HCT116 (cell line): ENCODE measurements at regions not wholly inside any gene's neighbourhood (a gene's known extent, or its start where the extent isn't known, plus 50 kb on each side); places are given as distances from the start of the nearest gene placed in this dataset.

ENCODE experiments used
- ATAC-seq: fragments of 200-7000 bp; cut with Tn5 transposase; 2 replicates; pipeline ENCODE4 v1.9.1; 2020; ENCODE audit warnings: mild to moderate bottlenecking, moderate library complexity
- BruUV-seq: library from RNA; stranded (reverse); fragments of 400-500 nt; replicated peaks from 2 replicates; lab custom pipeline; 2021; lab: Mats Ljungman, UMichigan
- CTCF ChIA-PET: fragments of 300-600 bp; sonication (Branson Sonifier 250); formaldehyde crosslinking; loops from one replicate; lab custom pipeline; 2021; ENCODE audit warnings: antibody characterized with exemption; lab: Charles Lee
- POLR2A ChIA-PET: fragments of 300-600, 350-600 bp; sonication (Branson Sonifier 250); formaldehyde crosslinking; loops from one replicate; lab custom pipeline; 2021; ENCODE audit warnings: antibody characterized with exemption; lab: Charles Lee
- RAD21 ChIA-PET, 2 experiments: fragments of 300-600 bp; sonication (Branson Sonifier 250); formaldehyde crosslinking; loops; one replicate each; lab custom pipeline; 2023; ENCODE audit warnings: low total read pairs in 2 of 2; ENCODE audit not compliant: uncharacterized antibody in 2 of 2, unreplicated experiment in 2 of 2, low non-redundant PET in 1 of 2; lab: Charles Lee
- DNase-seq: peaks from one replicate; pipeline ENCODE4 v3.0.0-alpha.2; 2010; ENCODE audit warnings: low read depth, low spot score
- H2AFZ ChIP-seq: fragments of 200-600 bp; shearing (Covaris generic), sonication (generic); 2 replicates; pipeline ENCODE4 v1.6.1; 2017; ENCODE audit warnings: low read depth, mixed run types, mixed read lengths, antibody characterized with exemption, low read length; ENCODE audit not compliant: poor library complexity, severe bottlenecking
- H3K27ac ChIP-seq: 2 replicates; pipeline ENCODE4 v1.5.1; 2012; ENCODE audit warnings: low read depth, low read length
- H3K27me3 ChIP-seq: fragments of 200-600 bp; sonication (generic); 2 replicates; pipeline ENCODE4 v1.6.1; 2016; ENCODE audit warnings: mixed run types, low read length, mixed read lengths; ENCODE audit not compliant: insufficient read depth
- H3K36me3 ChIP-seq, 2 experiments: fragments of 200-500 bp in 1 of 2; fragments of 200-600 bp in 1 of 2; sonication (Bioruptor generic) in 1 of 2; sonication (generic) in 1 of 2; 2 replicates each; pipeline versions ENCODE4 v1.5.1 to v1.6.1; 2014 to 2016; ENCODE audit warnings: low read length in 2 of 2, inconsistent platforms in 1 of 2, mixed read lengths in 1 of 2, mixed run types in 1 of 2; ENCODE audit not compliant: insufficient read depth in 2 of 2, control insufficient read depth in 1 of 2
- H3K4me1 ChIP-seq, 2 experiments: fragments of 200-600 bp in 1 of 2; sonication (generic) in 1 of 2; 2 replicates each; pipeline versions ENCODE4 v1.5.1 to v1.6.1; 2012 to 2017; ENCODE audit warnings: low read length in 2 of 2, inconsistent platforms in 1 of 2, mild to moderate bottlenecking in 1 of 2, mixed read lengths in 1 of 2, mixed run types in 1 of 2, moderate library complexity in 1 of 2; ENCODE audit not compliant: insufficient read depth in 2 of 2, control insufficient read depth in 1 of 2
- H3K4me2 ChIP-seq: fragments of 200-600 bp; sonication (generic); 2 replicates; pipeline ENCODE4 v1.6.1; 2017; ENCODE audit warnings: mixed run types, low read length, mixed read lengths
- H3K4me3 ChIP-seq, 2 experiments: fragments of 200-600 bp in 1 of 2; sonication (generic) in 1 of 2; replicated peaks in 1 of 2; 2 replicates each; pipeline ENCODE4 v1.5.1; 2011 to 2016; ENCODE audit warnings: low read length in 2 of 2, control low read depth in 1 of 2, low read depth in 1 of 2, mild to moderate bottlenecking in 1 of 2, mixed read lengths in 1 of 2, mixed run types in 1 of 2
- H3K79me2 ChIP-seq: fragments of 200-600 bp; sonication (generic); 2 replicates; pipeline ENCODE4 v1.6.1; 2017; ENCODE audit warnings: mild to moderate bottlenecking, mixed run types, low read length, moderate library complexity, mixed read lengths; ENCODE audit not compliant: insufficient read depth
- H3K9ac ChIP-seq: fragments of 200-600 bp; sonication (generic); 2 replicates; pipeline ENCODE4 v1.6.1; 2016; ENCODE audit warnings: low read length, mixed read lengths
- H3K9me2 ChIP-seq: fragments of 200-600 bp; sonication (generic), shearing (Covaris generic); 2 replicates; pipeline ENCODE4 v1.6.1; 2017; ENCODE audit warnings: mixed run types, mild to moderate bottlenecking, moderate library complexity; ENCODE audit not compliant: insufficient read depth
- H3K9me3 ChIP-seq, 2 experiments: fragments of 200-500 bp in 1 of 2; fragments of 200-600 bp in 1 of 2; sonication (Bioruptor generic) in 1 of 2; sonication (generic) in 1 of 2; 2 replicates each; pipeline ENCODE4 v1.6.1; 2014 to 2017; ENCODE audit warnings: low read length in 2 of 2, mixed read lengths in 2 of 2, inconsistent platforms in 1 of 2, low read depth in 1 of 2, mild to moderate bottlenecking in 1 of 2, mixed run types in 1 of 2, moderate library complexity in 1 of 2; ENCODE audit not compliant: control insufficient read depth in 1 of 2, insufficient read depth in 1 of 2
- H4K20me1 ChIP-seq: fragments of 200-600 bp; sonication (generic), shearing (Covaris generic); 2 replicates; pipeline ENCODE4 v1.6.1; 2017; ENCODE audit warnings: mixed run types, mild to moderate bottlenecking, moderate library complexity; ENCODE audit not compliant: insufficient read depth
- ATF3 ChIP-seq: IDR thresholded peaks from 2 replicates; pipeline ENCODE4 v1.6.1; 2012
- EGR1 ChIP-seq: IDR thresholded peaks from 2 replicates; pipeline ENCODE4 v1.6.1; 2012; ENCODE audit warnings: low read depth
- EZH2 ChIP-seq: fragments of 200-600 bp; sonication (generic); IDR thresholded peaks from 2 replicates; pipeline ENCODE4 v1.6.1; 2017; ENCODE audit warnings: antibody characterized with exemption, mixed run types
- FOSL1 ChIP-seq: IDR thresholded peaks from 2 replicates; pipeline ENCODE4 v1.6.1; 2012; ENCODE audit warnings: low read depth
- POLR2A ChIP-seq: IDR thresholded peaks from 2 replicates; pipeline ENCODE4 v1.7.0; 2011; ENCODE audit warnings: borderline replicate concordance; ENCODE audit not compliant: insufficient read depth, insufficient read length; ENCODE audit errors: extremely low read depth
- POLR2AphosphoS5 ChIP-seq: IDR thresholded peaks from 2 replicates; pipeline ENCODE4 v1.6.1; 2011; ENCODE audit warnings: mild to moderate bottlenecking, low read depth, low read length, moderate library complexity
- RAD21 ChIP-seq: IDR thresholded peaks from 2 replicates; pipeline ENCODE4 v1.6.1; 2012; ENCODE audit warnings: low read depth, mild to moderate bottlenecking
- REST ChIP-seq: IDR thresholded peaks from 2 replicates; pipeline ENCODE4 v1.6.1; 2012; ENCODE audit warnings: low read depth
- SP1 ChIP-seq: IDR thresholded peaks from 2 replicates; pipeline ENCODE4 v1.6.1; 2012; ENCODE audit warnings: low read depth
- SRF ChIP-seq: IDR thresholded peaks from 2 replicates; pipeline ENCODE4 v1.6.1; 2012; ENCODE audit warnings: low read depth
- TCF7L2 ChIP-seq: IDR thresholded peaks from 2 replicates; pipeline ENCODE4 v1.7.0; 2011; ENCODE audit warnings: borderline replicate concordance, inconsistent platforms; ENCODE audit not compliant: insufficient read depth, insufficient read length; ENCODE audit errors: extremely low read depth
- YY1 ChIP-seq: IDR thresholded peaks from 2 replicates; pipeline ENCODE4 v1.6.1; 2011; ENCODE audit warnings: low read length, low read depth, moderate library complexity, mild to moderate bottlenecking; ENCODE audit not compliant: insufficient replicate concordance; ENCODE audit errors: extremely low read depth
- ZFX ChIP-seq: fragments of 450-650 bp; IDR thresholded peaks from 2 replicates; pipeline ENCODE4 v1.6.1; 2017
- ZNF274 ChIP-seq: fragments of 200-500 bp; sonication (Bioruptor generic); IDR thresholded peaks from 2 replicates; pipeline ENCODE4 v1.6.1; 2014; ENCODE audit warnings: mild to moderate bottlenecking, low read depth, low read length, inconsistent platforms
- intact Hi-C: fragments of 100-400 bp; cut with micrococcal nuclease; formaldehyde crosslinking; loops from 2 replicates; pipeline ENCODE4 v1.10.0; 2022
- TF ChIP-seq, protein P1 (sequence below): IDR thresholded peaks from 2 replicates; pipeline ENCODE4 v1.6.1; 2012

GRCh38 chrX:118883994-118884393 is 60.4 kb downstream of the ZCCHC12 start:
- Histone ChIP-seq H3K9ac (no peak overlapping the region), H3K36me3 (no peaks in the 10 kb centered on the region)
- TF ChIP-seq, protein P1, sequence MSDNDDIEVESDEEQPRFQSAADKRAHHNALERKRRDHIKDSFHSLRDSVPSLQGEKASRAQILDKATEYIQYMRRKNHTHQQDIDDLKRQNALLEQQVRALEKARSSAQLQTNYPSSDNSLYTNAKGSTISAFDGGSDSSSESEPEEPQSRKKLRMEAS, result no peak
- TF ChIP-seq SRF (no peak), FOSL1 (no peak), EZH2 (no peak), ATF3 (no peak), YY1 (no peak)

GRCh38 chrX:118884552-118885138 is 61.0 kb downstream of the ZCCHC12 start:
- Histone ChIP-seq H3K4me1 (no peaks in the 10 kb centered on the region), H3K27ac (no peak overlapping the region), H3K4me3 (no peak overlapping the region), H4K20me1 (no peaks in the 10 kb centered on the region), H3K36me3 (no peaks in the 10 kb centered on the region), H3K27me3 (no peaks in the 10 kb centered on the region), H3K9me2 (no peaks in the 10 kb centered on the region), H3K9me3 (no peaks in the 10 kb centered on the region), H3K4me2 (no peak overlapping the region), H3K79me2 (no peaks in the 10 kb centered on the region), H3K9ac (no peak overlapping the region), H2AFZ (no peak overlapping the region)
- intact Hi-C loops, result no loop called here
- ChIA-PET POLR2A (no interaction called here), RAD21 (no interaction called here), CTCF (no interaction called here)
- DNase-seq (no peak), ATAC-seq (no peak)
- no peak for TF ChIP-seq ZFX
- no peak for TF ChIP-seq ATF3
- TF ChIP-seq TCF7L2, result no peak
- TF ChIP-seq ZNF274, result no peak
- TF ChIP-seq POLR2AphosphoS5, result no peak
- no peak for TF ChIP-seq EGR1
- no peak for TF ChIP-seq SP1
- TF ChIP-seq RAD21, result no peak
- no peak for TF ChIP-seq REST
- no peak for TF ChIP-seq FOSL1
- TF ChIP-seq POLR2A, result no peak
- TF ChIP-seq, protein P1, result no peak
- no TSS peak for BruUV-seq

More at GRCh38 chrX:118883994-118884393, 60.4 kb downstream of the ZCCHC12 start:
- ChIA-PET RAD21 (no interaction called here), POLR2A (no interaction called here), CTCF (no interaction called here)
- Histone ChIP-seq H3K4me1 (no peaks in the 10 kb centered on the region), H4K20me1 (no peaks in the 10 kb centered on the region), H3K4me2 (no peak overlapping the region), H3K27ac (no peak overlapping the region), H3K9me3 (no peaks in the 10 kb centered on the region), H3K4me3 (no peak overlapping the region), H3K79me2 (no peaks in the 10 kb centered on the region), H2AFZ (no peak overlapping the region), H3K27me3 (no peaks in the 10 kb centered on the region), H3K9me2 (no peaks in the 10 kb centered on the region)
- no TSS peak for BruUV-seq
- DNase-seq (no peak), ATAC-seq (no peak)
- intact Hi-C loops, result no loop called here
